ENCODE measurements at regions not wholly inside any gene's neighbourhood (a gene's known extent, or its start where the extent isn't known, plus 50 kb on each side); places are given as distances from the start of the nearest gene placed in this dataset.

GRCh38 chr14:55832122-55832911 is 252.3 kb downstream of the KTN1 start:
- TF ChIP-seq CTCF (conservative IDR thresholded peaks at IDR 0.05) = no peak
- TF ChIP-seq ZFX (IDR thresholded peaks at IDR 0.05) = no peak
